WTC11 (cell line): ENCODE measurements at regions not wholly inside any gene's neighbourhood (a gene's known extent, or its start where the extent isn't known, plus 50 kb on each side); places are given as distances from the start of the nearest gene placed in this dataset.

ENCODE experiments used
- ATF1 ChIP-seq: sonication (generic); formaldehyde crosslinking; IDR thresholded peaks from 2 replicates; pipeline ENCODE4 v1.8.1; 2023; ENCODE audit warnings: mild to moderate bottlenecking, moderate library complexity, missing genetic modification reagents
- CBFB ChIP-seq: sonication (generic); formaldehyde crosslinking; IDR thresholded peaks from 2 replicates; pipeline ENCODE4 v1.8.1; 2022; ENCODE audit warnings: mild to moderate bottlenecking, low read depth, missing genetic modification reagents
- CREM ChIP-seq: sonication (generic); formaldehyde crosslinking; IDR thresholded peaks from 2 replicates; pipeline ENCODE4 v1.8.1; 2022; ENCODE audit warnings: mild to moderate bottlenecking, missing genetic modification reagents, moderate library complexity
- ELF4 ChIP-seq: sonication (generic); formaldehyde crosslinking; IDR thresholded peaks from 2 replicates; pipeline ENCODE4 v1.8.1; 2022; ENCODE audit warnings: low read depth, mild to moderate bottlenecking, moderate library complexity, missing genetic modification reagents
- ZBTB21 ChIP-seq: sonication (generic); formaldehyde crosslinking; IDR thresholded peaks from 2 replicates; pipeline ENCODE4 v1.8.1; 2023; ENCODE audit warnings: mild to moderate bottlenecking, missing genetic modification reagents, borderline replicate concordance
- TF ChIP-seq, protein P1 (sequence below): sonication (generic); formaldehyde crosslinking; conservative IDR thresholded peaks from 2 replicates; pipeline ENCODE4 v1.8.1; 2022; ENCODE audit warnings: mild to moderate bottlenecking, missing genetic modification reagents
- TF ChIP-seq, protein P2 (sequence below): fragments of 200-600 bp; IDR thresholded peaks from 2 replicates; pipeline ENCODE4 v1.8.0; 2022; ENCODE audit warnings: antibody characterized with exemption
- TF ChIP-seq, protein P3 (sequence below): fragments of 250-450 bp; sonication (Bioruptor Pico); IDR thresholded peaks from 2 replicates; pipeline ENCODE4 v1.9.0; 2021; ENCODE audit warnings: mild to moderate bottlenecking
- TF ChIP-seq, protein P4 (sequence below): sonication (generic); formaldehyde crosslinking; IDR thresholded peaks from 2 replicates; pipeline ENCODE4 v1.8.0; 2022; ENCODE audit warnings: mild to moderate bottlenecking, missing genetic modification reagents
- TF ChIP-seq, protein P5 (sequence below): sonication (generic); formaldehyde crosslinking; IDR thresholded peaks from 2 replicates; pipeline ENCODE4 v1.8.0; 2023; ENCODE audit warnings: mild to moderate bottlenecking, missing genetic modification reagents
- TF ChIP-seq, protein P6 (sequence below): sonication (generic); formaldehyde crosslinking; IDR thresholded peaks from 2 replicates; pipeline ENCODE4 v1.8.0; 2023; ENCODE audit warnings: missing genetic modification reagents

DNA sequence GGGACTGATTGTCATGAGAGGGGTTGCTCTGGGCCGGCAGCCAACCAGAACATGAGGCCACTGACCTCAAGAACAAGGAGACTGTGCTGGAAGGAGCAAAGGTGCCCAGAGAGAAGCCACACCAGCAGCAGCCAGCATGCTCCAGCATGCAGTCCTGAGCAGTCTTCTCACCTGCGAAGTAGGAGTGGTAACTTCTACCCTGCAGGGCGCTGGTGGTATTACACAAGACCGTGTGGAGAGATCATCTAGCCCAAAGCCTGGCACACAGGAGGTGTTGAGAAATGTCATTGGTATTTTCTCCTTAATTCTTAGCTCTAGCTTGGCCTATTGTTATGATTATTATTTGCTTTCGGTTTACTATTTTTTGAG lies 132.7 kb downstream of the TSN start:
- TF ChIP-seq, protein P1, sequence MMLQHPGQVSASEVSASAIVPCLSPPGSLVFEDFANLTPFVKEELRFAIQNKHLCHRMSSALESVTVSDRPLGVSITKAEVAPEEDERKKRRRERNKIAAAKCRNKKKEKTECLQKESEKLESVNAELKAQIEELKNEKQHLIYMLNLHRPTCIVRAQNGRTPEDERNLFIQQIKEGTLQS (CRISPR knock-in tag), result no peak
- TF ChIP-seq ZBTB21, result no peak
- TF ChIP-seq, protein P2, sequence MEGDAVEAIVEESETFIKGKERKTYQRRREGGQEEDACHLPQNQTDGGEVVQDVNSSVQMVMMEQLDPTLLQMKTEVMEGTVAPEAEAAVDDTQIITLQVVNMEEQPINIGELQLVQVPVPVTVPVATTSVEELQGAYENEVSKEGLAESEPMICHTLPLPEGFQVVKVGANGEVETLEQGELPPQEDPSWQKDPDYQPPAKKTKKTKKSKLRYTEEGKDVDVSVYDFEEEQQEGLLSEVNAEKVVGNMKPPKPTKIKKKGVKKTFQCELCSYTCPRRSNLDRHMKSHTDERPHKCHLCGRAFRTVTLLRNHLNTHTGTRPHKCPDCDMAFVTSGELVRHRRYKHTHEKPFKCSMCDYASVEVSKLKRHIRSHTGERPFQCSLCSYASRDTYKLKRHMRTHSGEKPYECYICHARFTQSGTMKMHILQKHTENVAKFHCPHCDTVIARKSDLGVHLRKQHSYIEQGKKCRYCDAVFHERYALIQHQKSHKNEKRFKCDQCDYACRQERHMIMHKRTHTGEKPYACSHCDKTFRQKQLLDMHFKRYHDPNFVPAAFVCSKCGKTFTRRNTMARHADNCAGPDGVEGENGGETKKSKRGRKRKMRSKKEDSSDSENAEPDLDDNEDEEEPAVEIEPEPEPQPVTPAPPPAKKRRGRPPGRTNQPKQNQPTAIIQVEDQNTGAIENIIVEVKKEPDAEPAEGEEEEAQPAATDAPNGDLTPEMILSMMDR, result peak; percentile 71
- TF ChIP-seq, protein P3, sequence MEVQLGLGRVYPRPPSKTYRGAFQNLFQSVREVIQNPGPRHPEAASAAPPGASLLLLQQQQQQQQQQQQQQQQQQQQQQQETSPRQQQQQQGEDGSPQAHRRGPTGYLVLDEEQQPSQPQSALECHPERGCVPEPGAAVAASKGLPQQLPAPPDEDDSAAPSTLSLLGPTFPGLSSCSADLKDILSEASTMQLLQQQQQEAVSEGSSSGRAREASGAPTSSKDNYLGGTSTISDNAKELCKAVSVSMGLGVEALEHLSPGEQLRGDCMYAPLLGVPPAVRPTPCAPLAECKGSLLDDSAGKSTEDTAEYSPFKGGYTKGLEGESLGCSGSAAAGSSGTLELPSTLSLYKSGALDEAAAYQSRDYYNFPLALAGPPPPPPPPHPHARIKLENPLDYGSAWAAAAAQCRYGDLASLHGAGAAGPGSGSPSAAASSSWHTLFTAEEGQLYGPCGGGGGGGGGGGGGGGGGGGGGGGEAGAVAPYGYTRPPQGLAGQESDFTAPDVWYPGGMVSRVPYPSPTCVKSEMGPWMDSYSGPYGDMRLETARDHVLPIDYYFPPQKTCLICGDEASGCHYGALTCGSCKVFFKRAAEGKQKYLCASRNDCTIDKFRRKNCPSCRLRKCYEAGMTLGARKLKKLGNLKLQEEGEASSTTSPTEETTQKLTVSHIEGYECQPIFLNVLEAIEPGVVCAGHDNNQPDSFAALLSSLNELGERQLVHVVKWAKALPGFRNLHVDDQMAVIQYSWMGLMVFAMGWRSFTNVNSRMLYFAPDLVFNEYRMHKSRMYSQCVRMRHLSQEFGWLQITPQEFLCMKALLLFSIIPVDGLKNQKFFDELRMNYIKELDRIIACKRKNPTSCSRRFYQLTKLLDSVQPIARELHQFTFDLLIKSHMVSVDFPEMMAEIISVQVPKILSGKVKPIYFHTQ, result no peak
- TF ChIP-seq, protein P4, sequence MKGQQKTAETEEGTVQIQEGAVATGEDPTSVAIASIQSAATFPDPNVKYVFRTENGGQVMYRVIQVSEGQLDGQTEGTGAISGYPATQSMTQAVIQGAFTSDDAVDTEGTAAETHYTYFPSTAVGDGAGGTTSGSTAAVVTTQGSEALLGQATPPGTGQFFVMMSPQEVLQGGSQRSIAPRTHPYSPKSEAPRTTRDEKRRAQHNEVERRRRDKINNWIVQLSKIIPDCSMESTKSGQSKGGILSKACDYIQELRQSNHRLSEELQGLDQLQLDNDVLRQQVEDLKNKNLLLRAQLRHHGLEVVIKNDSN (CRISPR knock-in tag), result no peak
- TF ChIP-seq, protein P5, sequence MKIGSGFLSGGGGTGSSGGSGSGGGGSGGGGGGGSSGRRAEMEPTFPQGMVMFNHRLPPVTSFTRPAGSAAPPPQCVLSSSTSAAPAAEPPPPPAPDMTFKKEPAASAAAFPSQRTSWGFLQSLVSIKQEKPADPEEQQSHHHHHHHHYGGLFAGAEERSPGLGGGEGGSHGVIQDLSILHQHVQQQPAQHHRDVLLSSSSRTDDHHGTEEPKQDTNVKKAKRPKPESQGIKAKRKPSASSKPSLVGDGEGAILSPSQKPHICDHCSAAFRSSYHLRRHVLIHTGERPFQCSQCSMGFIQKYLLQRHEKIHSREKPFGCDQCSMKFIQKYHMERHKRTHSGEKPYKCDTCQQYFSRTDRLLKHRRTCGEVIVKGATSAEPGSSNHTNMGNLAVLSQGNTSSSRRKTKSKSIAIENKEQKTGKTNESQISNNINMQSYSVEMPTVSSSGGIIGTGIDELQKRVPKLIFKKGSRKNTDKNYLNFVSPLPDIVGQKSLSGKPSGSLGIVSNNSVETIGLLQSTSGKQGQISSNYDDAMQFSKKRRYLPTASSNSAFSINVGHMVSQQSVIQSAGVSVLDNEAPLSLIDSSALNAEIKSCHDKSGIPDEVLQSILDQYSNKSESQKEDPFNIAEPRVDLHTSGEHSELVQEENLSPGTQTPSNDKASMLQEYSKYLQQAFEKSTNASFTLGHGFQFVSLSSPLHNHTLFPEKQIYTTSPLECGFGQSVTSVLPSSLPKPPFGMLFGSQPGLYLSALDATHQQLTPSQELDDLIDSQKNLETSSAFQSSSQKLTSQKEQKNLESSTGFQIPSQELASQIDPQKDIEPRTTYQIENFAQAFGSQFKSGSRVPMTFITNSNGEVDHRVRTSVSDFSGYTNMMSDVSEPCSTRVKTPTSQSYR (CRISPR knock-in tag), result no peak
- TF ChIP-seq ELF4, result no peak
- TF ChIP-seq, protein P6, sequence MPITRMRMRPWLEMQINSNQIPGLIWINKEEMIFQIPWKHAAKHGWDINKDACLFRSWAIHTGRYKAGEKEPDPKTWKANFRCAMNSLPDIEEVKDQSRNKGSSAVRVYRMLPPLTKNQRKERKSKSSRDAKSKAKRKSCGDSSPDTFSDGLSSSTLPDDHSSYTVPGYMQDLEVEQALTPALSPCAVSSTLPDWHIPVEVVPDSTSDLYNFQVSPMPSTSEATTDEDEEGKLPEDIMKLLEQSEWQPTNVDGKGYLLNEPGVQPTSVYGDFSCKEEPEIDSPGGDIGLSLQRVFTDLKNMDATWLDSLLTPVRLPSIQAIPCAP (CRISPR knock-in tag), result no peak
- no peak for TF ChIP-seq CBFB (CRISPR knock-in tag)
- no peak for TF ChIP-seq ATF1
- no peak for TF ChIP-seq CREM (CRISPR knock-in tag)
